Upper lobe of left lung (tissue), 6 donors: ENCODE measurements at regions not wholly inside any gene's neighbourhood (a gene's known extent, or its start where the extent isn't known, plus 50 kb on each side); places are given as distances from the start of the nearest gene placed in this dataset.

Experiments
- ATAC-seq, 2 donors: fragments of 200-7000 bp; cut with Tn5 transposase; one replicate each; pipeline ENCODE4 v1.9.1; 2022; ENCODE audit warnings: mild to moderate bottlenecking in 2 of 2, moderate library complexity in 2 of 2; ENCODE audit not compliant: low FRiP score in 2 of 2
- DNase-seq, 2 donors: peaks; one replicate each; pipeline ENCODE4 v3.0.0-alpha.2; 2019 to 2020
- H3K27ac ChIP-seq, 4 donors: fragments of 200-600 bp; sonication (generic); one replicate each; pipeline ENCODE4 v1.5.1; 2016 to 2019
- H3K27me3 ChIP-seq, 4 donors: fragments of 200-600 bp; sonication (generic); one replicate each; pipeline ENCODE4 v1.5.1; 2017 to 2019
- H3K36me3 ChIP-seq, 4 donors: fragments of 200-600 bp; sonication (generic); one replicate each; pipeline ENCODE4 v1.5.1; 2016 to 2019
- H3K4me1 ChIP-seq, 4 donors: fragments of 200-600 bp; sonication (generic); one replicate each; pipeline ENCODE4 v1.5.1; 2018 to 2019
- H3K4me3 ChIP-seq, 4 donors: fragments of 200-600 bp; sonication (generic); one replicate each; pipeline ENCODE4 v1.5.1; 2017 to 2019; ENCODE audit warnings: mild to moderate bottlenecking in 2 of 4, moderate library complexity in 1 of 4
- H3K9me3 ChIP-seq, 4 donors: fragments of 200-600 bp; sonication (generic); one replicate each; pipeline ENCODE4 v1.5.1; 2018 to 2019
- CTCF ChIP-seq, 6 experiments: fragments of 450-650 bp in 4 of 6; fragments of 200-600 bp in 2 of 6; sonication (generic) in 2 of 6; IDR thresholded peaks; one replicate each; pipeline ENCODE4 v1.5.1; 2016 to 2019; ENCODE audit warnings: antibody characterized with exemption in 6 of 6
- EP300 ChIP-seq, 4 donors: sonication (generic); formaldehyde crosslinking; IDR thresholded peaks; one replicate each; pipeline ENCODE4 v1.5.1; 2017; ENCODE audit warnings: antibody characterized with exemption in 4 of 4, control low read depth in 2 of 4
- POLR2A ChIP-seq, 4 donors: fragments of 450-650 bp; IDR thresholded peaks; one replicate each; pipeline ENCODE4 v1.5.1; 2016 to 2017; ENCODE audit warnings: antibody characterized with exemption in 4 of 4, mild to moderate bottlenecking in 2 of 4
- POLR2AphosphoS5 ChIP-seq, 2 donors: sonication (generic); formaldehyde crosslinking; IDR thresholded peaks; one replicate each; pipeline ENCODE4 v1.5.1; 2017; ENCODE audit warnings: antibody characterized with exemption in 2 of 2
- WGBS, 2 donors: methylation state at CpG; one replicate each; pipeline ENCODE4 v1.1.5; 2017 to 2018; 5-methylcytosine and 5-hydroxymethylcytosine counted together
- donor health status: DM: no; HTN: no; CAD: no; lungs with moderate emphysema.
- donor health status: DM: no; HTN: yes; CAD: no; lungs with severe emphysema.

- no peak overlapping the region for H3K27ac ChIP-seq
- WGBS, 2 donors: 70 to 75% methylated on average over 2 of the region's 2 CpGs
- no peaks in the 10 kb centered on the region for H3K27me3 ChIP-seq
- H3K4me1 ChIP-seq: no peaks in the 10 kb centered on the region
- no peak for ATAC-seq
- no peaks in the 10 kb centered on the region for H3K36me3 ChIP-seq
- H3K4me3 ChIP-seq: no peak overlapping the region
- no peak for TF ChIP-seq POLR2A (IDR thresholded peaks at IDR 0.05)
- TF ChIP-seq CTCF (IDR thresholded peaks at IDR 0.05): no peak
- TF ChIP-seq EP300 (IDR thresholded peaks at IDR 0.05): no peak
- no peak for TF ChIP-seq POLR2AphosphoS5 (IDR thresholded peaks at IDR 0.05)
- no peak for DNase-seq
- H3K9me3 ChIP-seq: no peaks in the 10 kb centered on the region
Measured at GRCh38 chr10:3714967-3715366, 70.0 kb downstream of the KLF6 start.

- ATAC-seq: no peak
Measured at GRCh38 chr10:3714531-3714930, 70.5 kb downstream of the KLF6 start.

GRCh38 chr10:3712707-3713106, 72.3 kb downstream of the KLF6 start:
- WGBS, 2 donors: 92 to 96% methylated on average over 1 of the region's 1 CpG
- Histone ChIP-seq H3K4me1 (no peaks in the 10 kb centered on the region), H3K4me3 (no peak overlapping the region), H3K27me3 (no peaks in the 10 kb centered on the region), H3K9me3 (no peaks in the 10 kb centered on the region), H3K27ac (no peak overlapping the region), H3K36me3 (no peaks in the 10 kb centered on the region)
- no peak for TF ChIP-seq CTCF (IDR thresholded peaks at IDR 0.05)
- TF ChIP-seq POLR2A (IDR thresholded peaks at IDR 0.05): no peak
- TF ChIP-seq EP300 (IDR thresholded peaks at IDR 0.05): no peak
- no peak for TF ChIP-seq POLR2AphosphoS5 (IDR thresholded peaks at IDR 0.05)
- DNase-seq (no peak), ATAC-seq (no peak)

More at GRCh38 chr10:3714531-3714930, 70.5 kb downstream of the KLF6 start:
- H3K4me1 ChIP-seq: no peaks in the 10 kb centered on the region
- H3K9me3 ChIP-seq: no peaks in the 10 kb centered on the region
- H3K27ac ChIP-seq: no peak overlapping the region
- H3K27me3 ChIP-seq: no peaks in the 10 kb centered on the region
- DNase-seq: no peak
- WGBS, 2 donors: 75 to 86% methylated on average over 6 of the region's 6 CpGs
- H3K36me3 ChIP-seq: no peaks in the 10 kb centered on the region
- TF ChIP-seq CTCF (IDR thresholded peaks at IDR 0.05) (no peak), EP300 (IDR thresholded peaks at IDR 0.05) (no peak), POLR2A (IDR thresholded peaks at IDR 0.05) (no peak), POLR2AphosphoS5 (IDR thresholded peaks at IDR 0.05) (no peak)
- H3K4me3 ChIP-seq: no peak overlapping the region

- H3K4me1 ChIP-seq: no peaks in the 10 kb centered on the region
- no peaks in the 10 kb centered on the region for H3K27me3 ChIP-seq
- no peak overlapping the region for H3K4me3 ChIP-seq
- no peaks in the 10 kb centered on the region for H3K36me3 ChIP-seq
- DNase-seq (no peak), ATAC-seq (no peak)
- TF ChIP-seq POLR2AphosphoS5 (IDR thresholded peaks at IDR 0.05): no peak
- no peak for TF ChIP-seq CTCF (IDR thresholded peaks at IDR 0.05)
- no peak for TF ChIP-seq POLR2A (IDR thresholded peaks at IDR 0.05)
- TF ChIP-seq EP300 (IDR thresholded peaks at IDR 0.05): no peak
- H3K9me3 ChIP-seq: no peaks in the 10 kb centered on the region
- no peak overlapping the region for H3K27ac ChIP-seq
Measured at GRCh38 chr10:3711918-3712317, 73.1 kb downstream of the KLF6 start.

- ATAC-seq (no peak), DNase-seq (no peak)
- Histone ChIP-seq H3K36me3 (no peaks in the 10 kb centered on the region), H3K27me3 (no peaks in the 10 kb centered on the region), H3K9me3 (no peaks in the 10 kb centered on the region), H3K27ac (no peak overlapping the region), H3K4me3 (no peak overlapping the region), H3K4me1 (no peaks in the 10 kb centered on the region)
- TF ChIP-seq CTCF (IDR thresholded peaks at IDR 0.05): no peak
- TF ChIP-seq POLR2A (IDR thresholded peaks at IDR 0.05): no peak
- TF ChIP-seq EP300 (IDR thresholded peaks at IDR 0.05): no peak
- no peak for TF ChIP-seq POLR2AphosphoS5 (IDR thresholded peaks at IDR 0.05)
- WGBS, 2 donors: 56 to 79% methylated on average over 3 of the region's 3 CpGs
Measured at GRCh38 chr10:3710764-3711163, 74.2 kb downstream of the KLF6 start.
